H1 (cell line): ENCODE measurements at regions not wholly inside any gene's neighbourhood (a gene's known extent, or its start where the extent isn't known, plus 50 kb on each side); places are given as distances from the start of the nearest gene placed in this dataset.

Source experiments
- EZH2 ChIP-seq: fragments of 200-600 bp; sonication (generic); IDR thresholded peaks from 2 replicates; pipeline ENCODE4 v1.7.1; 2012; ENCODE audit warnings: low read depth, mild to moderate bottlenecking, moderate library complexity, low read length, inconsistent platforms; ENCODE audit not compliant: severe bottlenecking
- YY1 ChIP-seq: IDR thresholded peaks from 2 replicates; pipeline ENCODE4 v1.6.1; 2011; ENCODE audit warnings: low read depth, mild to moderate bottlenecking, low read length

DNA sequence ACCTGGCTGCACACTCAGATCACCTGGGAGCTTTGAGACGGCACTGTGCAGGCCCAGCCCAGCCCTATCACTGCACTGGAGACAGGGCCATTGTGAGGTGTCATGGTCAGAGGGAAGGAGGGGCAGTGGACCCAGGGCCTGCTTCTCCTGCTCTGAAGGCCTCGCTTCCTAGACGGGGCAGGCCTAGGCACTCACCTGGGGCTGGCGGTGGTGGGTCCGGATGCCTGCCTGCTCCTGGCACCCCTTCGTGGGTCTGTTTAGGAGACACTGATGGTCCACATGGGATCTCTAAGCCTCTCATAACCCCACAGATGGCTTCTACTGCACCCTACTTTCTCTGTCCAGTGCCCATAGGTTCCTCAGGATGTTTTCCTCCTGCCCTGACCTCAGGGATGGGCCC is 230.9 kb downstream of the MATN1 start:
- no peak for TF ChIP-seq YY1
- no peak for TF ChIP-seq EZH2
